RWPE1 (cell line): ENCODE measurements at regions not wholly inside any gene's neighbourhood (a gene's known extent, or its start where the extent isn't known, plus 50 kb on each side); places are given as distances from the start of the nearest gene placed in this dataset.
A peak's percentile ranks its signal among the peaks of the same experiment; 100 is the strongest.

ENCODE experiments used
- CTCF ChIA-PET: fragments of 350-600 bp; sonication (Branson Sonifier 250); formaldehyde crosslinking; extraction: SDS; loops from one replicate; lab custom pipeline; 2021; lab: Yijun Ruan, JAX
- POLR2A ChIA-PET: fragments of 400-600 bp; formaldehyde crosslinking; extraction: SDS; loops from one replicate; lab custom pipeline; 2020; ENCODE audit warnings: antibody characterized with exemption; ENCODE audit not compliant: low non-redundant PET; lab: Yijun Ruan, JAX
- DNase-seq: peaks from one replicate; pipeline ENCODE4 v3.0.0; 2012; ENCODE audit warnings: low spot score
- H3K27ac ChIP-seq: fragments of 450-650 bp; 2 replicates; pipeline ENCODE4 v1.5.1; 2017
- CTCF ChIP-seq: fragments of 450-650 bp; conservative IDR thresholded peaks from 2 replicates; pipeline ENCODE4 v1.5.1; 2017; ENCODE audit warnings: low read depth, mild to moderate bottlenecking

- CTCF ChIA-PET, result no interaction called here
- TF ChIP-seq CTCF, result no peak
- H3K27ac ChIP-seq, result no peak overlapping the region
- POLR2A ChIA-PET, result no interaction called here
- DNase-seq, result no peak
Measured at GRCh38 chr15:47505712-47506328, 211.5 kb upstream of the SEMA6D start.

GRCh38 chr15:47506329-47507100 lies 210.8 kb upstream of the SEMA6D start:
- ChIA-PET CTCF (no interaction called here), POLR2A (no interaction called here)
- no peak for TF ChIP-seq CTCF
- DNase-seq, result no peak
- H3K27ac ChIP-seq, result no peak overlapping the region

- DNase-seq, result no peak
- POLR2A ChIA-PET, result no interaction called here
- CTCF ChIA-PET, result interaction anchor here (0.7 kb wide), 1 partner anchor 43 kb away, joined by 4 read pairs; no protein-coding TSS in a partner anchor
- H3K27ac ChIP-seq, result no peak overlapping the region
- no peak for TF ChIP-seq CTCF
Measured at GRCh38 chr15:47507221-47507985, 209.9 kb upstream of the SEMA6D start.

GRCh38 chr15:47511261-47511660 lies 206.0 kb upstream of the SEMA6D start:
- no peak for DNase-seq
- no peak for TF ChIP-seq CTCF
- CTCF ChIA-PET, result interaction anchor here (0.7 kb wide), 1 partner anchor 436 kb away, joined by 3 read pairs; no protein-coding TSS in a partner anchor
- H3K27ac ChIP-seq, result no peak overlapping the region
- POLR2A ChIA-PET, result no interaction called here

GRCh38 chr15:47513471-47513870 lies 203.8 kb upstream of the SEMA6D start:
- no peak overlapping the region for H3K27ac ChIP-seq
- POLR2A ChIA-PET, result no interaction called here
- no peak for DNase-seq
- TF ChIP-seq CTCF, result no peak
- CTCF ChIA-PET, result no interaction called here

GRCh38 chr15:47514200-47514652 lies 203.1 kb upstream of the SEMA6D start:
- H3K27ac ChIP-seq, result no peak overlapping the region
- POLR2A ChIA-PET, result no interaction called here
- no peak for TF ChIP-seq CTCF
- peak; percentile 76 for DNase-seq
- CTCF ChIA-PET, result interaction anchor here (0.7 kb wide), 1 partner anchor 176 kb away, joined by 4 read pairs; no protein-coding TSS in a partner anchor
